SIG-M5 treated with dmso at 0.1 percent for 504 hours (cell line): ENCODE measurements at regions not wholly inside any gene's neighbourhood (a gene's known extent, or its start where the extent isn't known, plus 50 kb on each side); places are given as distances from the start of the nearest gene placed in this dataset.
A peak's percentile ranks its signal among the peaks of the same experiment; 100 is the strongest.
"Not testable (repeated sequence)": the region's sequence is repeated elsewhere in the genome, so short reads cannot be mapped to it uniquely, and the experiment has no call there.

Experiments
- DNase-seq: peaks from one replicate; lab custom pipeline; 2025; ENCODE audit not compliant: unreplicated experiment; lab: John Stamatoyannopoulos, UW

DNA sequence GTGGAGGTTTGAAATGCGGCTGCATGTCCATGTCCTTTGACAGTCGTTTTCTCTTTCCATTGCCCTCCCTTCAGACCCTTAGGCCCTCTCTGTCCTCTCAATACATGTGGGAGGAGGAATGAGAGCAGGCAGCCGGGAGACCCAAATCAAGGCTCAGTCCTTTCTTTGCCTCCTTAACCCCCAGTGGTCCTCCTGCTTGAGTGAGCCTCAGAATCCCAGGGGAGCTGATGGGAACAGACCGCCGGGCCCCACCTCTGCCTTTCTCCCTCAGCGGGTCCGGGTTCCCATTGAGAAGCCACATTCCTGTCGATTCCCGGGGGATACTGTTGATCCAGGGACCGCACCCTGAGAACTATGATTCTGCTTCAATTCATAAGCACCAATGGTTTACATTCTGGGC lies 77.9 kb upstream of the RFLNA start:
- DNase-seq = no peak

DNA sequence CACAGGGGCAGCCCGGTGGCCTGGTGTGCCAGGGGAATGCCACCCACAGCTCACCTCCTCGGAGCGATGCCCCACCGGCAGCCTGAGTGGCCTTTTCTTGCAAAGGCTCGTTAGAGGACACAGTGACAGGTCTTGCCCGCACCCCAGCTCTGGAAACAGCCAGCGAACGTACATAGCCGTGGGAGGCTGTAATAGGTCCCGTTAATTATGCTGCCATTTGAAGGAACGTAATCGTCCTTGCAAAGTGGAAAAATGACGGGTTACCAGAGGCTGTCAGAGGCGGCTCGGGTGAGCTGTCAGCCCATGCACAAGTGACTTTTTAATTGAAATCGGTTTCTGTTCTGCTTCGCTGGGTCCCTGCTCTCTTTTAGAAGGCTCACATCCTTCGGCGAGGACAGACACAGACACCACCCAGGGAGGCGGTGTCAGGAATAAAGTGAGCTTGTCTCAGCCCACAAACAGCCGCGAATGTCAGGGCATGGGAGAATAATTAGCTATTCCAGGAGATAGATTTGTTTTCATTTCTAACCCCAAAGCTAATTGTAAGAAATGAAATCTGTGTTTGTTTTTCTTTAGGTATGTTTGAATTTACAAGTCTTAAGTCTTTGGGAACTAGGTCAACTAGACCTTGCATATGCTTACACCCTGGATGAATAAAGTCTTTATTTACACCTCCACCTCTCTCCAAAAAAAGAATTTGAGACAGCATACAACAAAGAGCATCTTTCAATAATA lies 77.2 kb upstream of the RFLNA start:
- DNase-seq = peak; percentile 10

DNA sequence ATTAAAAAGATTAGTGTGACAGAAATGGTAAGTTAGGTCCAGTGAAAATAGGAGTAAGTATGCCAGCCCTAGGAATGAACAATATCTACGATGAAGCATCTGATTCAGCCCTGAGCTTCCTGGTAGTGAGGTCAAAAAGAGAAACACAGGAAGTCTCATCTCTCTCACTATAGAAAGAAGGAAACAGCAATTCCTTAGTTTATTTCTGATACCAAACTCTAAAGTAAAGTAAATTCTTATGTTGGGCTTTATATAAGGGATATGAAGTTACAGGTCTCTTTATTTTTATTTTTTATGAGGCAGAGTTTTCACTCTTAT lies 76.7 kb upstream of the RFLNA start:
- DNase-seq = peak; percentile 6

- DNase-seq = not testable (repeated sequence)
These were observed 76.2 kb upstream of the RFLNA start for GRCh38 chr12:124218650-124219049.

DNA sequence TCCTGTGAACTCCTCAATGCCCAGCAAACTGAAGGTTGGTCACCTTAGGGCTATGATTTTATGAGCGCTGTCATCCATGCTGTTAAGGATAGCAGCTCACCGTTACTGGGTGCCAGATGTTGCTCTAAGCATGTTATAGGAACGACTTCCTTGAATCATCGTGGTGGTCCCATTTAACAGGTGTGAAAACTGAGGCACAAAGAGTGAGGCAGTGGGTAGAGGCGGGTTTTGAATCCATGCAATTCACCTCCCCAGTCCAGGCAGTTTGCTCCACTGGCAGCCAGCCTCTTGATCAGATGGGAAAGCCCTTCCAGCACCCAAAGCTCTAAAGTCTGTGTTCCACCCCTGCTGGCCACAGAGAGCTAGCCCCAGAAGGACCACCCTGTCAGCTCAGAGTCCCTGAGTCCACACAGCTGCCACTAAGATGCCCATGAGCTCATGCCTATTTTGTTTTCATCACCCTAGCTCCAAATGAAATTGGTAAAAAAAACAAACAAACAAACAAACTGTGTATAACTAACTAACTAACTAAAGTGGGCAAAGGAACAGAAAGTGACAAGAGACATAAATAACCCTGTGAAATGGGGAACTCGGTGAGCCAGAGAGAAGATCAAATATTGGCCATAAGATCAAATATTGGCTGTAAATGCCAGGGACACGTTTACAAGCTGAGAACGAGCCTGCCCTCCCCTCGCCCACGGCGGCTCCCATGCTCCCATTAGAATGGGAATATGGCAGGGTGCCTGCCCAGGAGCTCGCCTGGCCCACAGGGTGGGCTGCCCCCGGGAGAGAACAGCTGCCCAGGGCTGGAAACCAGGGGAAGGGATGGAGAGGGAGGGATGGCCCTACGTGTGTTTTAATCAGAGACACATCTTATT lies 72.3 kb upstream of the RFLNA start:
- DNase-seq = no peak

GRCh38 chr12:124223733-124224138 lies 71.2 kb upstream of the RFLNA start:
- not testable (repeated sequence) for DNase-seq

DNA sequence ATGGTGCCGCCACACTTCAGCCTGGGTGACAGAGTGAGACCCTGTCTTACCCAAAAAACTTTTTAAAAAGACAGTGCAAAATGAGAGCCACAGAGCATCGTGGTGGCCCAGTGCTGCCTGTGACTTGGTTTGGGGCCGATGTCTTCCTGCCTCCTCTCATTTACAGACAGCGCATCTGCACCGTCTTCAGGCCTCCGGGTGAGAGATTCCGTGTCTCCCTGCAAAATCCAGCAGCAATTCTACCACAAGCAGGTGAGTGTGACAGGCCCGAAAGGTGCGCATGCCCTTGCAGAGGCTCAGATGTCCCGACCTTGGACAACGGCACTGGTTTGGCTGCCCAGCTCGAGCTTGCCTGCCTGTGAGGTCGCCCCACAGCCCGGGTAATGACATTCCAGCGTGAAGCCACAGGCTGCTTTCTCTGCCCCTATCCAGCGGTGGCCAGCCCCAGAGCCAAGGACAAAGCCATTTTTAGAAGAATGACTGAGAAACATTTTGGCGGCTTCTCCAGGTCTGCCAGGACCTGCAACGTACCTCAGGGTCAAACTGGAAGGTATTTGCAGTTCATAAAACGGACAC lies 70.3 kb upstream of the RFLNA start:
- DNase-seq = no peak

GRCh38 chr12:124225730-124226129 lies 69.2 kb upstream of the RFLNA start:
- DNase-seq = no peak

DNA sequence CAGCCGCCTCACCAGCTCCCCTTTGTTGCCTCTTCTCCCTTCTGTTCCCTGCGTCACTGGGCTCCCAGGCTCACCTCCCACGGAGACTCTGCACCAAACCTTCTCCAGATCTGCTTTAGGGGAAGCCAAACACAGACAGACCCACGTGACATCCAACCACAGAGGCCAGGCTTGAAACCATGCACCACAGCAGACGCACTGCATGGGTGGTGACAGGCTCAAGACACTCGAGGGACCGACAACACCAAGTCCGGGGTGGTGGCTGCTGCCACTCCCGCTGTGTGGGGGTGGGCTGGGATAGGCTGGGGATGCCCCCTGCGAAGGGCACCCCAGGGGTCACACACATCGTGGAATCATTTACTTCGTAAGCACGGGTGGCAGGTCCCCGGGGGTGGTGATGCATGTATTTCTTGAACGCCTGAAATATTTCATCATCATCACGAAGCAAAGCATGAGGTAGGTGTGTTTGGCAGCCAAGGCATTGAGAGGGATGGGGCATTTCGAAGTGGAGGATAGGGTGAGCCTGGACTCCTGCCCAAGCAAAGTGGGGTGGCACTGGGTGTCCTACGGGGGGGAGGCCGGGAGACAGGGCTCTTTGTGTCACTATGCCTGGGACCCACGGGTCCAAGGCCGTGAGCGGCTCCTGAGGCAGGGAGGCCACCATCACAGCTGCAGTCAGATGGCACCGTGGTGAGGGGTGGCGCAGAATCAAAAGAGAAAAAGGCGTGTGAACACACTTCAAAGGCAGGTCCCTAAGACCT lies 66.8 kb upstream of the RFLNA start:
- DNase-seq = no peak

GRCh38 chr12:124229520-124229919 lies 65.4 kb upstream of the RFLNA start:
- DNase-seq = no peak

GRCh38 chr12:124230117-124230757 lies 64.7 kb upstream of the RFLNA start:
- DNase-seq = no peak

DNA sequence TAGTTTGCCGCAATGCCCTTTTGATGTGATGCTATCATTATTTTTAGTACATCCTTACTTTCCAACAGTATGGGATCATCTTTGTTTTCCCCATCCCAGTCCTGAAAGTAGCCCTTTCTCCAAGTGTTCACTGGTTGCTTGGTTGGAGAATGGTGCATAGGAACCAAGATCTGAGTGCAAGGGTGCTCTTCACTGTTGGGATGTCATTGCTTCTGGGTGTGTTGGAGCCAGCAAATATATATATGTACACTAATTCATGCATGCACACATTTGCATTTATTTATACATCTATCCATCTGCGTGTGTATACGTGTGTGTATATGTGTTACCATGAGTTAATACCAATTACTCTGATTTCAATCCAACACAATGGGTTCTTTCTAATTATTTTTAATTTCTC lies 64.1 kb upstream of the RFLNA start:
- DNase-seq = no peak

DNA sequence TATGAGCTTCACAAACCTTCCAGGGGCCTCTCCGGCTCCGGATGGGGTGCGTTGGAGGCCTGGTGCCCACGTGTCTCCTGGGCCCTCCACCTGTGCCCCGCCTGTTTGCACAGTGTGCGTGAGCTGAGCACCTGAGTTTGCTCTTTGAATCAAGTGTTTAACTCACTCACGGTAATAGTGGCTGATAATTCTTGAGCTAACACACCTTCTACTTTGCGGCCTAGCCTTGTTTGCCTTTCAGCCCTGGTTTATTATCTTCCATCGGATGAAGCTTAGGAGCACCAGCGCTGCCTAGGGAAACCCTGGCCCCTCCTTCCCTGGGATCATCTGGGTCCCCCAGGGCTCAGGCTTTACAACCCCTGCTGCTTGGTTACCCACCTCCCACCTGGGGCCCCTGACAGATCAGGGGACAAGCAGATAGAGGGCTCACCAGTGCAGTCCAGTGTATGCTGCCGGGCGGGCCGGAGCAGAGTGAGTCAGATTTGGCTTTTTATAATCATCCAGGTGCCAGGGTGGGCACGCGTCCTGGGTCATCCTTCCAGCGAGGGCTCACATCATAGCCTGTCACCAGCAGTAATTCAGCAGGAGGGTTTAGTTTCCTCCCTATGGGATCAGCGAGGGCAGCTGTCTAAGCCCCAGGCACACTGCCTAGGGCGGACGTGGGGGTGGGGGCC lies 62.8 kb upstream of the RFLNA start:
- DNase-seq = no peak

- no peak for DNase-seq
These were observed 62.3 kb upstream of the RFLNA start for GRCh38 chr12:124232654-124232987.

GRCh38 chr12:124233041-124233796 lies 61.7 kb upstream of the RFLNA start:
- no peak for DNase-seq

- no peak for DNase-seq
These were observed 60.9 kb upstream of the RFLNA start for GRCh38 chr12:124233846-124234640.

DNA sequence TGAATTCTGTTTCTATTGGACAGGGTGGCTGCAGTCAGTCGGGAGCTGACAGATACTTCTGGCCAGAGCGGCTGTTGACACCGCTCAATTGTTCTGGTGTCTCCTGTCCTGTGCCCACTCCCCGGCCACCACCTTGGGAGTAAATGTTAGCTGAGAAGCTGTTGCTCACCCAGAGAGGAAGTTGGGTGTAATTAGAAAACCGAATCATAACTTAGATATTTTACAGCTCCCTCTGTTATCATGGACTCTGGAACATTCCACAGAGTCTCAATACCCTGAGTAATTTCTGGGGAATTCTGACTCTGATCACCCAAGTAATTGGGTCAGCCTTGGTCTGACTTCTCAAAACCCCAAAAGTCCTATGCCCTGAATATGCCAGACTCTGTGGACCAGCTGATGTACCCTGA lies 58.3 kb upstream of the RFLNA start:
- no peak for DNase-seq

DNA sequence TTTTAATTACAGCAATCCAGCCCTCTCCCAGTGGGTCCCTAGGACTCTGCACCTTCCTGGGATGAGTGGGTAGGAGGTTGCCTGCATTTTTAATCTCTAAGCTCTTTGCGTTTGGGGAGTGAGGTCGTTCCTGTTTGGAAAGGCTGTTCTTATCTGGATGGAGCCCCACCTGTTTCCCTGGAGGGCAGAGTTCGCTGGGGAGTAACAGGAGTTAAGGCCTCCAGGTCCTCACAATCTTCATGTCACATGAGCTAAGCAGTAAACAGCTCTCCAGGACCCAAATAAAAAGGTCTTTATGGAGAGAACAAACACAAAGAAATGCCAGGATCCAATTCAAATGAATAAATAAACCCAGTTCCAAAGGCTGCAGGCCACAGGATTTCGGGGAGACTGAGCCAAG lies 56.0 kb upstream of the RFLNA start:
- DNase-seq = no peak

DNA sequence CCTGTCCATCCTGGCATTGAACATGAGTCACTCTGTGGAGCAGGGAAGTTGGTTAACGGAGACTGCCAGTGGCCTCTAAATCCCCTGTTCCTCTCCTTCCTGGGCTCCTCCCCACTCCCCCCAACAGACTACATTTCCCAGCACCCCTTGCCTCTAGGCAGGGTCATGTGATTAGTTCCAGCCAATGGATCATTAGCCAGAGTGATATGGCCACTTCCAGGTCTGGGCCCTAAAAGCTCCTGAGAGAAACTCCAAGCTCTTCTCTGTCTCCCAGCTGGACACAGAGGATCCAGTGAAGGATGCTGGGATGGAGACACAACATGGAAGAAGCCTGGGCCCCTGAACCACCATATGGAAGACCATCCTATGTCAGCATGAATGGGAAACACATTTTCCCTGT lies 54.4 kb upstream of the RFLNA start:
- peak; percentile 4 for DNase-seq
